ENCODE measurements at regions not wholly inside any gene's neighbourhood (a gene's known extent, or its start where the extent isn't known, plus 50 kb on each side); places are given as distances from the start of the nearest gene placed in this dataset.

DNA sequence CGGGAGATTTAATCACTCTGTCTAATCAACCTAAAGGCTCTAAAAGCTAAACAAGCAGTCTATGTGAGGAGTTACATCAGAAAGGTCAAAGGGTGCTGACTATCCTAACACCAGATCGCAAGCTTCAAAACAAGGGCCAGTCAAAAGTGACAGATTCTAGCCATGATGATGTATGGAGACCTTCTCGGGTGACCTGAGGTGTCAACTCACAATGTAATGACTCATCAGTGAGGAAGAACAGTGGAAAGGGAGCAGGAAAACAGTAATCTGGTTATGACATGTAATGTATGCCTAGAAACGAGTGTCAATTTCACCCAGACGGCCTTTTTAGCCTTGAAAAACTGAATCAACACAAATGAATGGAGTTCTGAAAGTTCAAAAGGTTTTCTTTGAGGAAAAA is 375.3 kb downstream of the IDS start:
- no peak for TF ChIP-seq POLR2A (IDR thresholded peaks at IDR 0.05)
- TF ChIP-seq POLR2AphosphoS5 (IDR thresholded peaks at IDR 0.05): no peak
- H3K27me3 ChIP-seq: no peaks in the 10 kb centered on the region
- no peaks in the 10 kb centered on the region for H3K9me3 ChIP-seq
- H3K4me3 ChIP-seq: no peak overlapping the region
- intact Hi-C loops (cut with DNase I; ENCODE audit: low total_unique reads): no loop called here
- 21 to 44% (median 41%) methylated on average over 5 of the region's 5 CpGs for WGBS, 5 donors
- DNase-seq: no peak
- H3K4me1 ChIP-seq: no peaks in the 10 kb centered on the region
- no peaks in the 10 kb centered on the region for H3K36me3 ChIP-seq
- H3K27ac ChIP-seq: no peak overlapping the region

DNA sequence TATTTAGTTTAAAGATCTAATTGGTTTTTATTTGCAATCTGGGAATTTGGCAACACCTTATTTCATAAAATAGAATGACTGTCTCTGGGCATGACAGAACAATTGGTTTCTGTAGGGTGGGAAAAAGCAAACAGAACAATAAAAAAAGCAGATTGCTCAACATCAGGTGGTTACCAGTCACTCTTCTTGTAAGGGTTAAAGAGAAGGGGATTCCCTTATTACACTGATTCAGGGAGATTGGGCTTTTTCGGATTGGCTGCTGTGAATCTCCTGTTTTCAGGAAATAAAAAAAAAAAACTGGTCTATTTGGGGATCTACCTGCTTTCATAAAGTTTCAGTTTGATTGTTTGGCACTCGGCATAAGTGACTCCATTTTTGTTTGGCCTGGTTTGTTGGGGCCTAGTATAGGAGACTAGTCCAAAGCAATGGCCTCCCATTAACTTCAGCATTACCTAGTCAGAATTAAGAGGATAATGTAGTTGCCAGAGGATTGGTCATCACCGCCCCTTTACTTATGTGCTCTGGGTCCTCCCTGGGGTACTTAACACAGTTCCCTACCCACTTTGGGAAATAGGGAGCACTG is 380.5 kb downstream of the IDS start:
- no peak overlapping the region for H3K27ac ChIP-seq
- H3K27me3 ChIP-seq: no peaks in the 10 kb centered on the region
- H3K4me3 ChIP-seq: no peak overlapping the region
- WGBS, 5 donors: 77 to 100% (median 80%) methylated on average over 2 to 3 of the region's 3 CpGs
- H3K4me1 ChIP-seq: no peaks in the 10 kb centered on the region
- no peaks in the 10 kb centered on the region for H3K36me3 ChIP-seq
- intact Hi-C loops (cut with DNase I; ENCODE audit: low total_unique reads): no loop called here
- no peaks in the 10 kb centered on the region for H3K9me3 ChIP-seq
- DNase-seq: no peak
- TF ChIP-seq POLR2A (IDR thresholded peaks at IDR 0.05) (no peak), POLR2AphosphoS5 (IDR thresholded peaks at IDR 0.05) (no peak), EP300 (IDR thresholded peaks at IDR 0.05) (no peak)
- TF ChIP-seq, protein P1, sequence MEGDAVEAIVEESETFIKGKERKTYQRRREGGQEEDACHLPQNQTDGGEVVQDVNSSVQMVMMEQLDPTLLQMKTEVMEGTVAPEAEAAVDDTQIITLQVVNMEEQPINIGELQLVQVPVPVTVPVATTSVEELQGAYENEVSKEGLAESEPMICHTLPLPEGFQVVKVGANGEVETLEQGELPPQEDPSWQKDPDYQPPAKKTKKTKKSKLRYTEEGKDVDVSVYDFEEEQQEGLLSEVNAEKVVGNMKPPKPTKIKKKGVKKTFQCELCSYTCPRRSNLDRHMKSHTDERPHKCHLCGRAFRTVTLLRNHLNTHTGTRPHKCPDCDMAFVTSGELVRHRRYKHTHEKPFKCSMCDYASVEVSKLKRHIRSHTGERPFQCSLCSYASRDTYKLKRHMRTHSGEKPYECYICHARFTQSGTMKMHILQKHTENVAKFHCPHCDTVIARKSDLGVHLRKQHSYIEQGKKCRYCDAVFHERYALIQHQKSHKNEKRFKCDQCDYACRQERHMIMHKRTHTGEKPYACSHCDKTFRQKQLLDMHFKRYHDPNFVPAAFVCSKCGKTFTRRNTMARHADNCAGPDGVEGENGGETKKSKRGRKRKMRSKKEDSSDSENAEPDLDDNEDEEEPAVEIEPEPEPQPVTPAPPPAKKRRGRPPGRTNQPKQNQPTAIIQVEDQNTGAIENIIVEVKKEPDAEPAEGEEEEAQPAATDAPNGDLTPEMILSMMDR (IDR thresholded peaks at IDR 0.05): no peak

DNA sequence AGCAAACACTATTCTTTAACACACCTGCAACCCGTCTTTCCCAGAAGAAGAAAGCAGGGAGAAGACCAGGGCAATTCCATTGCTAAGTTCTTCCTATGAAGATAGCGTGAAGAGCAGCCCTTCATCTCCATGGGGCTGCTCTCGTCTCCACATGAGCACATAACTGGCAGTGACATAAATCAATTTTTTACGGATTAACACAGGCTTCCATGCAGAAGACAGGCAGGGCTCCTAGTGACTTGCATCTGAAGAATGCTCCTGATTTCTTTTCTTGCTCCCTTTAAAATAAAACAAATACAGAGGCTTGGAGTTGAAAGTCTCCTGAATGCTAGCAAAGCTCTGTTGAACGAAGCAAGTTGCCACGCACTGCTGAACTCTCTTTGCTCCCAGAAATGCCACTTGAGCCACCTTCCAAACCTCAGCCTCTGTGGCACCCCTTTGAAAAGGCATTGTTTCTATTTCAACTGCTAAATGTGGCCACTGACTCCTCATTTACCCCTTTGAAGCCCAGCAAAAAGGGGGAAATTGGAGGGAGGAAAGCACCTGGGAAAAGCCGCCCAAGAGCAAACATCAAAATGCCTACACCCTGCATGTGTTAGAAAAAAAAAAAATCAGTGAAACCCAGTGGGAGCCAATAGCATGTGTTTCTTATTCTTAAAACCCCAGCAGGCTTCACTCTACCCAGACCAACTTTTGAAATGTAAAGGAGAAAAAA is 383.7 kb downstream of the IDS start:
- 40 to 63% (median 46%) methylated on average over 7 of the region's 7 CpGs for WGBS, 5 donors
- Histone ChIP-seq H3K27ac (no peak overlapping the region), H3K27me3 (no peaks in the 10 kb centered on the region), H3K4me3 (no peak overlapping the region), H3K36me3 (no peaks in the 10 kb centered on the region), H3K4me1 (no peaks in the 10 kb centered on the region), H3K9me3 (no peaks in the 10 kb centered on the region)
- TF ChIP-seq, protein P1 (IDR thresholded peaks at IDR 0.05): no peak
- no peak for TF ChIP-seq POLR2AphosphoS5 (IDR thresholded peaks at IDR 0.05)
- TF ChIP-seq EP300 (IDR thresholded peaks at IDR 0.05): no peak
- TF ChIP-seq POLR2A (IDR thresholded peaks at IDR 0.05): no peak
- DNase-seq: no peak
- intact Hi-C loops (cut with DNase I; ENCODE audit: low total_unique reads): no loop called here

DNA sequence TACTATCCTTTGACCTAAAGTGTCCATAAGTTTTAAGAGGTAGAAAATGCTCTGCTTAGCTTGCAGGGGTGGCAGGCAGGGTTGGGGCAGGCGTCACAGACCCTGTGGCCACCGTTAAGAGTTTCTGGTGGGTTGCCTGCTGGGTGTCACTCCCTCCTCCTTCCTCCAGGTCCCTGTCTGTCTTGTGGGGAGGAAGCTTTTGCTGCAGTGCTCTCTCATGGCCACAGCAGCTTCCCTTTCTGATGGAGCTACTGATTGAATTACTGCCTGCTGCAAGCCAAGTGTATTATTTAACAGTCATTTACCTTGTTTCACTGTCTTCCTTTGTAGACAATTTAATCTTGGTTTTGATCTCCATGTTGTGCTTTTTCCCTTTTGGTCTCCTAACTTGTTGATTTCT is 384.6 kb downstream of the IDS start:
- Histone ChIP-seq H3K4me3 (no peak overlapping the region), H3K9me3 (no peaks in the 10 kb centered on the region), H3K36me3 (no peaks in the 10 kb centered on the region), H3K4me1 (no peaks in the 10 kb centered on the region), H3K27ac (no peak overlapping the region), H3K27me3 (no peaks in the 10 kb centered on the region)
- 28 to 47% (median 33%) methylated on average over 2 of the region's 2 CpGs for WGBS, 5 donors
- intact Hi-C loops (cut with DNase I; ENCODE audit: low total_unique reads): no loop called here
- no peak for DNase-seq
- TF ChIP-seq POLR2AphosphoS5 (IDR thresholded peaks at IDR 0.05): no peak
- TF ChIP-seq POLR2A (IDR thresholded peaks at IDR 0.05): no peak
- no peak for TF ChIP-seq EP300 (IDR thresholded peaks at IDR 0.05)
- TF ChIP-seq, protein P1 (IDR thresholded peaks at IDR 0.05): no peak

DNA sequence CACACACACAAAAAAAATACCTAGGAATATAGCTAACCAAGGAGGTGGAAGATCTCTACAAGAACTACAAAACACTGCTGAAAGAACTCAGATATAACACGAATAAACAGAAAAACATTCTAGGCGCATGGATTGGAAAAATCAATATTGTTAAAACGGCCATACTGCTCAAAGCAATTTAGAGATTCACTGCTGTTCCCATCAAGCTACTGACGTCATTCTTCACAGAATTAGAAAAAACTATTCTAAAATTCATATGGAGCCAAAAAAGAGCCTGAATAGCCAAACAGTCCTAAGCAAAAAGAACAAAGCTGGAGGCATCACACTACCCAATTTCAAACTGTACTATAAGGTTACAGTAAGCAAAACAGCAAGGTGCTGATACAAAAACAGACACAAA is 390.2 kb downstream of the IDS start:
- TF ChIP-seq POLR2A (IDR thresholded peaks at IDR 0.05) (no peak), EP300 (IDR thresholded peaks at IDR 0.05) (no peak), POLR2AphosphoS5 (IDR thresholded peaks at IDR 0.05) (no peak)
- TF ChIP-seq, protein P1 (IDR thresholded peaks at IDR 0.05): no peak
- no peaks in the 10 kb centered on the region for H3K27me3 ChIP-seq
- 59 to 79% (median 69%) methylated on average over 4 of the region's 4 CpGs for WGBS, 5 donors

More for the DNA sequence above, 390.2 kb downstream of the IDS start:
- no peak for DNase-seq
- Histone ChIP-seq H3K4me3 (no peak overlapping the region), H3K27ac (no peak overlapping the region), H3K36me3 (no peaks in the 10 kb centered on the region), H3K9me3 (peaks cover 0 to 22% (median 3%) of the 10 kb centered on the region in 4 donors), H3K4me1 (no peaks in the 10 kb centered on the region)
- intact Hi-C loops (cut with DNase I; ENCODE audit: low total_unique reads): no loop called here
